ENCODE measurements at regions not wholly inside any gene's neighbourhood (a gene's known extent, or its start where the extent isn't known, plus 50 kb on each side); places are given as distances from the start of the nearest gene placed in this dataset.

DNA sequence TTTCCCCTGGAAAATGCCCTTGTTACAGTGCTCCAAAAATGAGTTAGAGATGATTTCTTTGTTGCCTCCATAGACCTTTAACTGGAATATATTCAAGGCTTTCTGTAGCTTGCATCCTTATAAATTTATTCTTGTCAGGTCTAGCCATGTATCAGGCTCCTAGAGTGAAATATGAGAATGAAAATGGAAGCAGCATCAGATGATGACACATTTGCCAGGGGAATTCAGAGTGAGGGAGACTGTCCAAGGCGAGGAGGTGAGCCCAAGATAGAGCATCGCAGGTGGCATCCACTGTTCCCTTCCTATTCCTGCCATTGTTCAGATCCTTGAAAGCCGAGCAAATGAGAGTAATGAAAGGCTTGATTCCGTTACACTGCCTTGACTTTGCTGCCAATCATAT, 386.8 kb downstream of the SAMD5 start:
- TF ChIP-seq POLR2A (IDR thresholded peaks at IDR 0.05; ENCODE audit: low read depth, low read length) (no peak), CHD1 (IDR thresholded peaks at IDR 0.05; ENCODE audit: low read depth, low read length) (no peak)
- TF ChIP-seq, protein P1, sequence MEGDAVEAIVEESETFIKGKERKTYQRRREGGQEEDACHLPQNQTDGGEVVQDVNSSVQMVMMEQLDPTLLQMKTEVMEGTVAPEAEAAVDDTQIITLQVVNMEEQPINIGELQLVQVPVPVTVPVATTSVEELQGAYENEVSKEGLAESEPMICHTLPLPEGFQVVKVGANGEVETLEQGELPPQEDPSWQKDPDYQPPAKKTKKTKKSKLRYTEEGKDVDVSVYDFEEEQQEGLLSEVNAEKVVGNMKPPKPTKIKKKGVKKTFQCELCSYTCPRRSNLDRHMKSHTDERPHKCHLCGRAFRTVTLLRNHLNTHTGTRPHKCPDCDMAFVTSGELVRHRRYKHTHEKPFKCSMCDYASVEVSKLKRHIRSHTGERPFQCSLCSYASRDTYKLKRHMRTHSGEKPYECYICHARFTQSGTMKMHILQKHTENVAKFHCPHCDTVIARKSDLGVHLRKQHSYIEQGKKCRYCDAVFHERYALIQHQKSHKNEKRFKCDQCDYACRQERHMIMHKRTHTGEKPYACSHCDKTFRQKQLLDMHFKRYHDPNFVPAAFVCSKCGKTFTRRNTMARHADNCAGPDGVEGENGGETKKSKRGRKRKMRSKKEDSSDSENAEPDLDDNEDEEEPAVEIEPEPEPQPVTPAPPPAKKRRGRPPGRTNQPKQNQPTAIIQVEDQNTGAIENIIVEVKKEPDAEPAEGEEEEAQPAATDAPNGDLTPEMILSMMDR (conservative IDR thresholded peaks at IDR 0.05; ENCODE audit: low read depth, low read length) = no peak

Measured in IMR-90 (cell line).